Psoas muscle (tissue), 7 donors: ENCODE measurements at regions not wholly inside any gene's neighbourhood (a gene's known extent, or its start where the extent isn't known, plus 50 kb on each side); places are given as distances from the start of the nearest gene placed in this dataset.

Experiments
- ATAC-seq, 4 donors: fragments of 200-7000 bp; cut with Tn5 transposase; one replicate each; pipeline ENCODE4 v1.9.1; 2020; ENCODE audit warnings: moderate library complexity in 3 of 4, mild to moderate bottlenecking in 2 of 4
- DNase-seq, 2 donors: peaks; one replicate each; pipeline ENCODE4 v3.0.0-alpha.2; 2020
- H3K27ac ChIP-seq: fragments of 200-600 bp; one replicate; pipeline ENCODE4 v1.8.0; 2022
- H3K27me3 ChIP-seq, 3 donors: fragments of 200-600 bp in 1 of 3; one replicate each; pipeline versions ENCODE4 v1.6.1 to v1.8.0; 2013 to 2022; ENCODE audit warnings: low read length in 2 of 3, mild to moderate bottlenecking in 2 of 3, moderate library complexity in 1 of 3; ENCODE audit not compliant: insufficient read depth in 3 of 3
- H3K36me3 ChIP-seq, 2 donors: fragments of 200-600 bp in 1 of 2; one replicate each; pipeline versions ENCODE4 v1.6.1 to v1.8.0; 2013 to 2022; ENCODE audit warnings: low read depth in 1 of 2, mild to moderate bottlenecking in 1 of 2, moderate library complexity in 1 of 2; ENCODE audit not compliant: insufficient read depth in 1 of 2
- H3K4me1 ChIP-seq: fragments of 200-600 bp; one replicate; pipeline ENCODE4 v1.8.0; 2022
- H3K4me3 ChIP-seq: fragments of 200-600 bp; one replicate; pipeline ENCODE4 v1.8.0; 2022; ENCODE audit warnings: mild to moderate bottlenecking
- H3K9me3 ChIP-seq: fragments of 200-600 bp; one replicate; pipeline ENCODE4 v1.8.0; 2022
- CTCF ChIP-seq: fragments of 200-600 bp; IDR thresholded peaks from one replicate; pipeline ENCODE4 v1.8.0; 2022; ENCODE audit warnings: antibody characterized with exemption
- WGBS, 3 donors: extraction: QIAGEN DNeasy Blood & Tissue Kit; methylation state at CpG; one replicate each; pipeline versions ENCODE4 v1.1.6 to v1.1.7; 2013; 5-methylcytosine and 5-hydroxymethylcytosine counted together
- intact Hi-C, 2 donors: fragments of 100-400 bp; cut with DNase I; formaldehyde crosslinking; loops; one replicate each; pipeline versions ENCODE4 v1.11.0 to v1.14.2; 2022
- donor health status: healthy with polysubstance abuse.
- donor health status: DM: no; HTN: no; CAD: no; lungs with moderate emphysema.
- donor health status: Bipolar disorder and iron deficiency.
- donor health status: healthy.
- donor health status: DM: yes; HTN: yes; CAD: no.
- donor health status: DM: no; HTN: no; CAD: no.
- donor health status: DM: yes; HTN: yes; CAD: no.

- Histone ChIP-seq H3K27ac (no peak overlapping the region), H3K27me3 (no peaks in the 10 kb centered on the region), H3K4me3 (no peak overlapping the region), H3K9me3 (no peaks in the 10 kb centered on the region), H3K36me3 (no peaks in the 10 kb centered on the region), H3K4me1 (no peaks in the 10 kb centered on the region)
- no peak for DNase-seq
- 41 to 54% (median 54%) methylated on average over 3 of the region's 3 CpGs for WGBS, 3 donors
- intact Hi-C loops = no loop called here
- TF ChIP-seq CTCF = no peak
- ATAC-seq = no peak
Observed at GRCh38 chr7:127448566-127448965, 56.1 kb upstream of the ZNF800 start.

GRCh38 chr7:127447326-127447945 lies 54.9 kb upstream of the ZNF800 start:
- DNase-seq (no peak), ATAC-seq (no peak)
- WGBS, 3 donors = 0 to 6% (median 0%) methylated on average over 1 of the region's 1 CpG
- H3K27ac ChIP-seq = no peak overlapping the region
- H3K27me3 ChIP-seq = no peaks in the 10 kb centered on the region
- TF ChIP-seq CTCF = peak; percentile 28
- H3K4me3 ChIP-seq = no peak overlapping the region
- intact Hi-C loops = no loop called here
- H3K36me3 ChIP-seq = no peaks in the 10 kb centered on the region
- no peaks in the 10 kb centered on the region for H3K9me3 ChIP-seq
- no peaks in the 10 kb centered on the region for H3K4me1 ChIP-seq

GRCh38 chr7:127446842-127447241 lies 54.3 kb upstream of the ZNF800 start:
- ATAC-seq (no peak), DNase-seq (no peak)
- H3K4me3 ChIP-seq = no peak overlapping the region
- H3K4me1 ChIP-seq = no peaks in the 10 kb centered on the region
- intact Hi-C loops = no loop called here
- WGBS, 3 donors = 79 to 90% (median 83%) methylated on average over 2 of the region's 2 CpGs
- no peaks in the 10 kb centered on the region for H3K36me3 ChIP-seq
- H3K9me3 ChIP-seq = no peaks in the 10 kb centered on the region
- TF ChIP-seq CTCF = no peak
- no peak overlapping the region for H3K27ac ChIP-seq
- H3K27me3 ChIP-seq = no peaks in the 10 kb centered on the region
